Stimulated activated naive B cell treated with anti-CD40 and anti-IgM and Interleukin-4, amounts not matched to agents 10 μg/mL and 1 μg/mL and 100 μg/mL, for 72 hours (primary cell): ENCODE measurements at regions not wholly inside any gene's neighbourhood (a gene's known extent, or its start where the extent isn't known, plus 50 kb on each side); places are given as distances from the start of the nearest gene placed in this dataset.

ENCODE experiments used
- ATAC-seq, 2 donors: fragments of 150-1000 bp; cut with Tn5 transposase; replicated peaks; 2 replicates each; pipeline ENCODE4 v1.10.0; 2021; ENCODE audit warnings: moderate library complexity in 1 of 2
- DNase-seq: peaks from one replicate; pipeline ENCODE4 v3.0.0; 2021
- H3K27ac Mint-ChIP-seq: one replicate; pipeline ENCODE4 v1.8.0; 2022; ENCODE audit warnings: mild to moderate bottlenecking, mixed read lengths
- H3K27me3 Mint-ChIP-seq, 2 donors: one replicate each; pipeline ENCODE4 v1.8.0; 2022; ENCODE audit warnings: mixed read lengths in 2 of 2
- H3K36me3 Mint-ChIP-seq, 2 donors: one replicate each; pipeline ENCODE4 v1.8.0; 2022; ENCODE audit warnings: mixed read lengths in 2 of 2, mild to moderate bottlenecking in 1 of 2
- H3K4me1 Mint-ChIP-seq, 2 donors: one replicate each; pipeline ENCODE4 v1.8.0; 2022; ENCODE audit warnings: mixed read lengths in 2 of 2, mild to moderate bottlenecking in 1 of 2
- H3K4me3 Mint-ChIP-seq, 2 donors: one replicate each; pipeline ENCODE4 v1.8.0; 2022; ENCODE audit warnings: mild to moderate bottlenecking in 2 of 2, mixed read lengths in 2 of 2, moderate library complexity in 1 of 2
- H3K9me3 Mint-ChIP-seq, 2 donors: one replicate each; pipeline ENCODE4 v1.8.0; 2022; ENCODE audit warnings: mixed read lengths in 2 of 2, mild to moderate bottlenecking in 1 of 2

DNA sequence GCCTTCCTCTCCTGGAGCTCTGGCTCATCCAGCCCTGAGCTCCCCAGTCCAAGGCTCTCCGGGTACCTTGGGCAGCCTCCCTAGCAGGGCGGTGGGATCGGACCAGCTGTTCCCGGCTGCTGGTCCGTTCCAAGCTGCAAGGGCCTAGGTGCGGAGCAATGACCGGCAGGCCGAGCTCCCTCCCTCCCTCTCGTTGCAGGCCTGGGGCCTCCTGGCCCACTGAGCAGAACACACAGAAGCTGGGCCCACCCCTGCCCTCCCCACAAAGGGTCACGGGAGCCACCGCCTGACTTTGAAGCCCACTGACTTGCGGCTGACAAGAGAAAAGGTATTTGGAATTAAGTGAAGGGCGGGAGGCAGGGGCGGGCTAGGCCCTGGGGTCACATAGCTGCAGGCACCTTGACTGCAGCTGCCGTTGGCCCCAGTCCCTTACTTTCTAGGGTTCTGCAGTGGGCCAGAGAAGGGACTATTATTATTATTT lies 104.7 kb upstream of the IER5L start:
- Mint-ChIP-seq H3K36me3 (no peaks in the 10 kb centered on the region), H3K27ac (no peak overlapping the region), H3K4me1 (peaks cover 0 to 6% of the 10 kb centered on the region in 2 donors), H3K4me3 (no peak overlapping the region), H3K27me3 (peaks cover 16 to 21% of the 10 kb centered on the region in 2 donors), H3K9me3 (no peaks in the 10 kb centered on the region)
- DNase-seq (no peak), ATAC-seq (no peak)

- Mint-ChIP-seq H3K27me3 (peaks cover 18 to 26% of the 10 kb centered on the region in 2 donors), H3K27ac (no peak overlapping the region), H3K9me3 (no peaks in the 10 kb centered on the region), H3K4me1 (peaks cover under 1 to 6% of the 10 kb centered on the region in 2 donors), H3K36me3 (no peaks in the 10 kb centered on the region), H3K4me3 (no peak overlapping the region)
- no peak for ATAC-seq
- no peak for DNase-seq
Observed at GRCh38 chr9:129282272-129282671, 104.2 kb upstream of the IER5L start.

- DNase-seq: no peak
- H3K4me1 Mint-ChIP-seq: peaks cover 4 to 6% of the 10 kb centered on the region in 2 donors
- peaks cover 21 to 33% of the 10 kb centered on the region in 2 donors for H3K27me3 Mint-ChIP-seq
- H3K36me3 Mint-ChIP-seq: no peaks in the 10 kb centered on the region
- H3K4me3 Mint-ChIP-seq: no peak overlapping the region
- no peaks in the 10 kb centered on the region for H3K9me3 Mint-ChIP-seq
- no peak overlapping the region for H3K27ac Mint-ChIP-seq
- ATAC-seq: no peak
Observed at GRCh38 chr9:129281506-129282145, 103.6 kb upstream of the IER5L start.

DNA sequence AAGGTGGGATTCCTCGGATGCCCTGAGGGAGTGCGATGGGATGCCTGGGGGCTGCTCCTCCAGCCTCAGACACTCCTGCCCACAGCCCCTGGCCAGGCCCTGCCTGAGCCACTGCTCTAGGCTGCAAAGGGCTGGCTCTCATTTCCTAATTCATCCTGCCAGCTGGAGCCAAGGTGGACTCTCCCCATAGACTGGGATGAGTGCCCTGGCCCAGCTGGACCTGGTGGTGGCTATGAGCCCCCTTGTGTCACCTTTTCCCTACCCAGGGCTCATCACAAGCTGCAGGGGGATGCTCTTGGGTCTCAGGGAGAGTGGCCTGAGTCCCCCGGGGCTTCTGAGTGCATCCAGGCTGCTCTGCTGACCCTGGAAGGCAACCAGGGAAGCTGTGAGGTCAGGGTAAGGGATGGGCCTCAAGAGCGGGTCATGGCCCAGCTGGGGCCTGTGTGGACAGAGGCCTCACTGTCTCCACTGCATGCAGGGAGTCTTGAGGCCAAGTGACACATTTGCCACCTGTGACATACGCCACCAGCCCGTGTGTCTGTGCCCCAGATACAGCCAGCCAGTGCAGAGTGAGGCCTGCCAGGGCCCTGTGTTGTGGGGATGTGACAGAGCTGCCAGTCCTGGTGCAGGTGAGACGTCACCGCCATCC lies 102.7 kb upstream of the IER5L start:
- H3K27ac Mint-ChIP-seq: no peak overlapping the region
- ATAC-seq (no peak), DNase-seq (no peak)
- no peaks in the 10 kb centered on the region for H3K9me3 Mint-ChIP-seq
- H3K4me3 Mint-ChIP-seq: no peak overlapping the region
- H3K36me3 Mint-ChIP-seq: no peaks in the 10 kb centered on the region
- peaks cover 27 to 41% of the 10 kb centered on the region in 2 donors for H3K27me3 Mint-ChIP-seq
- H3K4me1 Mint-ChIP-seq: peaks cover 6 to 8% of the 10 kb centered on the region in 2 donors

DNA sequence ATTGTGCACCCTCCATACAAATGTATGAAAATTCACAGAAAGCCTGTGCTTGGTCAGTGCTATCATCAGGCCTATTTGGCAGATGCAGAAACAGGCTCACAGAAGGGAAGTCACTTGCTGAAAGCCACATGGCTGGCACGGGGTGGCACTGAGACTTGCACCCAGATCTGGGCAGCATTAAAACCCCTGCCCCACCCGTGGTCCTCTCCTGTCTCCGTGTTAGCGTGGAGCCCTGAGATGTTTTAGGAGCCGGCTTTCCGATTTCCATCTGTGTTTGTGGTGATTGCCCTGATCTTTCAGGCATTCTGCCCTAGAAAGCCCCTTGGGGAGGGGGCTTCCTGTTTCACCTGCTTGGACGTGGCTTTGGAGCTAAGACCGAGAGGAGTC lies 102.2 kb upstream of the IER5L start:
- Mint-ChIP-seq H3K9me3 (no peaks in the 10 kb centered on the region), H3K4me3 (no peak overlapping the region), H3K4me1 (peaks cover 6 to 8% of the 10 kb centered on the region in 2 donors), H3K27ac (no peak overlapping the region), H3K36me3 (no peaks in the 10 kb centered on the region), H3K27me3 (peaks cover 32 to 47% of the 10 kb centered on the region in 2 donors)
- DNase-seq: no peak
- no peak for ATAC-seq

GRCh38 chr9:129278391-129279237 lies 100.6 kb upstream of the IER5L start:
- DNase-seq (no peak), ATAC-seq (no peak)
- Mint-ChIP-seq H3K4me1 (peaks cover 6 to 9% of the 10 kb centered on the region in 2 donors), H3K36me3 (no peaks in the 10 kb centered on the region), H3K27ac (no peak overlapping the region), H3K9me3 (no peaks in the 10 kb centered on the region), H3K27me3 (peaks cover 41 to 59% of the 10 kb centered on the region in 2 donors), H3K4me3 (no peak overlapping the region)

DNA sequence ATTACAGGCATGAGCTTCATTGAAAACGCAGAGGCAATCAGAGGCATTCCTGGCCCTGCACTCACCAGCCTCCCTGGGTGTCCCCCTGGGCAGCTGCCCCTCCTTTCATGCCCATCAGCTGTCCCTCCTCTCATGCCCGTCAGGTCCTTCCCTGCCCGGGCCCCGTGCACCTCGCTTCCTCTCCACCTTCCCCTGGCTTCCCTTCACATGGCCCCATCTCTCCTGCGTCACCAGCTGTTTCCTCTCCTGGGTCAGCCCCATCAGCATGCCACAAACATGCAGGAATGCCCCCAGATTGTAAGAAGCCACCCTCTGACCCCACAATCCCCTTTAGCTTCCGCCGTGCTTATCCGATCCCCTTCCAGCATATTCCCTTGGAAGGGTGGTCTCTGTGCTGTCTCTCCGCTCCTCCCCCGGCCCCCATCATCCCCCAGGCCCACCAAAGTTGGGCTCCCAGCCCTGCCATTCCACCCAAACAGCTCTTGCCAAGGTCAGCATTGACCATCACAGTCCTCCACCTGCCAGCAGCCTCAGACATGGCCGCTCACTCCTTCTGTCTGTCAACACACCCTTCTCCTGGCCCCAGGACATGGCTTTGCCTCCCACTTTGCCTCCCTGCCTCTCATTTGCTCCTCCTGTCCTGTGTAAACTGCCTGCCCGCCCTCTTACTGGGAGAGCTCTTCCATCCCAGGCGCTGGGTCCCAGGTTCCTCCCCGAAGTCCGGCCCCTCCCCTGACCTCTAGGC lies 98.6 kb upstream of the IER5L start:
- Mint-ChIP-seq H3K4me1 (peaks cover 13 to 19% of the 10 kb centered on the region in 2 donors), H3K9me3 (no peaks in the 10 kb centered on the region), H3K36me3 (no peaks in the 10 kb centered on the region), H3K27ac (peak overlapping the region; percentile 59), H3K4me3 (no peak overlapping the region), H3K27me3 (peaks cover 48 to 56% of the 10 kb centered on the region in 2 donors)
- no peak for DNase-seq
- ATAC-seq: peak in 1 of 2 donors; percentile 41

DNA sequence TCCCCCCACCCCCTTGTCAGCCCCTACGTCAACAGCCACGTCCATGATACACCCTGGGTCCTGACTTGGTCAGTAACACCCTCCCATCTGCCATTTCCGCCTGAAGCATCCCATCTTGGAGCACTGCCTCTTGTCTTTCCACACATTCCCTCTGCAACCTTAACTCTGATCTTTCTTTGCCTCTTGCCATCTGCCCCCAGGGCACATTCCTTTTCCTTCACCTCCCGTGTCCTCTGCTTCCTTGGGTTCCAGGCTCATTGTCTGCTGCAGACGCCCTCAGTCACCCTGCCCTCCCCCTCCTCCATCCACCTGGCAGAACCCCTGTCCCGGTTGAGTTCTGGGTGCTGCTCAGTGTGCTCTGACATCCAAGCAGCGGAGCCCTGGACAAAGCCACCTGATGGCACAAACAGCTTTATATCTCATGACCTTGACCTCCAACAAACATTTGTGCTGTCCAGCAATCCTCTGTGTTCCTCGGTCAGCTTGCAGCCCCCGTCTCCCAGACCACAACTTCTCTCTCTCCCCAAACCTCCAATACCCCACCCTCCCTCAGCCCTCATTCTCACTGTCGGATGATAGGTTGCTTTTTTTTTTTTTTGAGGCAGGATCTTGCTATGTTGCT lies 97.7 kb upstream of the IER5L start:
- DNase-seq: no peak
- H3K27me3 Mint-ChIP-seq: peaks cover 48 to 56% of the 10 kb centered on the region in 2 donors
- no peaks in the 10 kb centered on the region for H3K36me3 Mint-ChIP-seq
- no peak overlapping the region for H3K4me3 Mint-ChIP-seq
- no peaks in the 10 kb centered on the region for H3K9me3 Mint-ChIP-seq
- ATAC-seq: no peak
- no peak overlapping the region for H3K27ac Mint-ChIP-seq
- H3K4me1 Mint-ChIP-seq: peaks cover 23 to 28% of the 10 kb centered on the region in 2 donors

GRCh38 chr9:129273941-129274684 lies 96.1 kb upstream of the IER5L start:
- Mint-ChIP-seq H3K27ac (no peak overlapping the region), H3K4me3 (no peak overlapping the region), H3K9me3 (no peaks in the 10 kb centered on the region), H3K27me3 (peaks cover 48 to 56% of the 10 kb centered on the region in 2 donors), H3K36me3 (no peaks in the 10 kb centered on the region), H3K4me1 (peaks cover 33% of the 10 kb centered on the region in 2 donors)
- ATAC-seq (no peak), DNase-seq (no peak)

DNA sequence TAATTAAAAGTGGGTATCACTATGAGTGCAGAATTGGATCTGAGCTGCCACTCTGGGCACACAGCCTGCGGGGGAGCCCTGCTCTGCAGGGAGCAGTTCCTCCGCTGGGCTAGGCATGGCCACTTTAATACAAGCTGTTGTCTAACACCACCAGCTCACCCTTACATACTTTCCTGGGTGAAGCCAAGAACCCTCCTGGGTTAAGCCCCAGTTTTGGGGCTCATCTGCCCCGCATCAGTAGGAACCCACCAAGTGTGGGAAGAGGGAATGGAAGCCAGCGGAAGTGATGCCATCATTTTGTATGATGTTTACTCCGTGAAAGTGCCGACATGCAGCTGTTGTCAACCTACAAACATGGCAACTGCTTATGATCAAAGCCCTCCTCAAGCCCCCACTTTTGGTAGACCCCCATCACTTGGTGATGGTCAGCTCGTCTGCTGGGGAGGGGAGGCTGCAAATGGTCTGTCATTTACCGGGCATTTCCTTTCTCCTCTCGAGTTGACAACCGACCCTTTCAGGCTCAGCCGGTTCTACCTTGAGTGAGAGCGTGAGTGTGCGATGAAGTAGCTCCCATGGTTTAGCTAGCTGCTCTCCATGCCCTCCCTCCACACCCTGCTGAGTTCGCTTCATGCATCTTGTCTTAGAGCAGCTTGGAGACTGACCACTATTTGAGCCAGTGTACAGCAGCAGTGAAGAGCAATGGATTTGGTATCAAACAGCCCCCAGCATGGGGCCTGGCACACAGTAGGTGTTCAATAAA lies 95.3 kb upstream of the IER5L start:
- peak in 1 of 2 donors; percentile 36 for ATAC-seq
- no peak overlapping the region for H3K4me3 Mint-ChIP-seq
- H3K36me3 Mint-ChIP-seq: no peaks in the 10 kb centered on the region
- DNase-seq: no peak
- H3K9me3 Mint-ChIP-seq: no peaks in the 10 kb centered on the region
- H3K27ac Mint-ChIP-seq: no peak overlapping the region
- H3K4me1 Mint-ChIP-seq: peaks cover 33 to 35% of the 10 kb centered on the region in 2 donors
- peaks cover 41 to 49% of the 10 kb centered on the region in 2 donors for H3K27me3 Mint-ChIP-seq

DNA sequence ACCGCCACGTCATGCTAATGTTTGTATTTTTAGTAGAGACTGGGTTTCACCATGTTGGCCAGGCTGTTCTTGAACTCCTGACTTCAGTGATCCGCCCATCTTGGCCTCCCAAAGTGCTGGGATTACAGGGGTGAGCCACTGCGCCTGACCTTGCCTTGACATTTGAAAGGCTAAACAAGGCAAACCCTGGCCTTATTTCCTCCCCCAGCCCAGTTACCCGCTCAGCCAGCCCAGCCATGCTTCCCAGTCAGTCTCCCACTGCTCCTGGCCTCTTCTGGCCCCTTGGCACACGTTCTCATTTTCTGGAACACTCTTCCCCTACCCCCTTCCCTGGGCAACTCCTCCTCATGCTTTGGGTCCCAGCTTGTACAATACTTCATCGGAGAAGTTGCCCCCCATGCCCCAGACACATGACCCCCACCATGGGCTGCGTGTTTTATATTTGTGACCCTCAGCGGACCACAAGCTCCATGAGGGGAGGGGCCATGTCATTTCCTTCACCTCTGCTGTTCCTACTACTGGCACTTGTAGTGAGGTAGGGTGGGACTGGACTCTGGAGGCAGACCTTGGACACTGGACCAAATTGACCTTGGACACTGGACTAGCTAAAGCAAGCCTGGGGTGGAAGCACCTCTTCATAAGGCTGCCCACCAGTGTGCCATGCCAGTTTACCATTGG lies 94.4 kb upstream of the IER5L start:
- H3K27ac Mint-ChIP-seq: peak overlapping the region; percentile 79
- H3K36me3 Mint-ChIP-seq: no peaks in the 10 kb centered on the region
- no peaks in the 10 kb centered on the region for H3K9me3 Mint-ChIP-seq
- ATAC-seq (no peak), DNase-seq (no peak)
- peaks cover 33 to 35% of the 10 kb centered on the region in 2 donors for H3K4me1 Mint-ChIP-seq
- peaks cover 38 to 40% of the 10 kb centered on the region in 2 donors for H3K27me3 Mint-ChIP-seq
- H3K4me3 Mint-ChIP-seq: no peak overlapping the region

- ATAC-seq (peak; percentile 71 to 76), DNase-seq (peak; percentile 59)
- H3K27ac Mint-ChIP-seq: peak overlapping the region; percentile 37
- H3K27me3 Mint-ChIP-seq: peaks cover 36 to 40% of the 10 kb centered on the region in 2 donors
- peak overlapping the region; percentile 63 to 64 for H3K4me3 Mint-ChIP-seq
- H3K4me1 Mint-ChIP-seq: peaks cover 27 to 33% of the 10 kb centered on the region in 2 donors
- H3K36me3 Mint-ChIP-seq: no peaks in the 10 kb centered on the region
- H3K9me3 Mint-ChIP-seq: no peaks in the 10 kb centered on the region
Observed at GRCh38 chr9:129270903-129271431, 92.9 kb upstream of the IER5L start.
